NCI-H446 (cell line): ENCODE measurements at regions not wholly inside any gene's neighbourhood (a gene's known extent, or its start where the extent isn't known, plus 50 kb on each side); places are given as distances from the start of the nearest gene placed in this dataset.
A peak's percentile ranks its signal among the peaks of the same experiment; 100 is the strongest.

ENCODE experiments used
- DNase-seq, 2 experiments: peaks; one replicate each; lab custom pipeline; 2025; lab: John Stamatoyannopoulos, UW

DNA sequence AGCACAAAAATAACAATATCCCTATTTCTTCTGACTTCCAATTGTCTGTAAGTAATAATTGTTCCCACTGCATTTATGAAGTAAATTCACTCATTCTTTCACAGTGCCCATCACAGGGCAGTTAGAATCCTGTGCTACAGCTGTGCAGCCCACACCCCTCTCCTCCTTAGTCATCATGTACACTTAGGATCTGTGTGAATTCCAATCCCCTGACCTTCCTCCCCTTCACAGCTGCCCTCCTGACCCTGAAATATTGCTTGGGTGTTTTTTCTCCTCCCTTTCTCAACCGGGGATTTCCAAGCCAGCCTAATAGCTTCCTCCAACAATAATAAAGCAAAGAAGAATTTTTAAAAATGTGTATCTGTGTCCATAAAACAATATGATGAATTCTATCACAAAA, 91.5 kb upstream of the BEND6 start:
- DNase-seq: no peak

DNA sequence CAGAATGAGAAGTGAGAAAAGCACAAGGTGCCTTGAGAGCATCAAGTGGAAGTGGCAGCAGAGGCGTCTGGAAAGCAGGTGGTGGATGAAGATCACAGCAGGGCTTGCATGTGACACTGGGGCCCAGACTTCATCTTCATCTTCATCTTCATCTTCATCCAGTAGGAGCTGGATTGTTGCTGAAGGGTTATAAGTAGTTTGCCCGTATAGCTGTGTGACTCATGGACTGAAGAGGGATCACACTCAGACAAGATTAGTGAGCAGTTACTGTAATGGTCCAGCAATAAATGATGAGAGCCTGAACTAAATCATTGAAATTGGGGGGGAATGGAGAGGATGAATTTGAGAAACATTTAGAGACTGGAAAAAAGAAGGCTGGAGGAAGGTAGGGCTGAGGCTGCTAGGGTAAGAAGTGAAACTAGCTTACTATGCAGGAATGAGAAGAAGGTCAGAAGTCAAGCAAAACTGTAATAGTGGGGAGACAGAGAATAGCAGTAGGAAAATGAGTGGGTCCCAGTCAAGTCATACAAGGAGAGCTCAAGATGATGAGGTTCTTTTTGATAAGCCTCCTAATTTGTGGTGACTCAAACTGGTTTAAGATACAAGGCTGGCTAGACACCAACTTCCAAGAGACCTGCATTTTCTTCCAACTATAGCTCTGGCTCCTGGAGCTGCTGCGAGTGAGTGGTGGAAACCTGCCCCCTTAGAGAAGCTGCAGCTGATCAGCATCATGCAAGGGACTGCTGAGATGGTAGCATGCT, 92.3 kb upstream of the BEND6 start:
- DNase-seq: no peak

DNA sequence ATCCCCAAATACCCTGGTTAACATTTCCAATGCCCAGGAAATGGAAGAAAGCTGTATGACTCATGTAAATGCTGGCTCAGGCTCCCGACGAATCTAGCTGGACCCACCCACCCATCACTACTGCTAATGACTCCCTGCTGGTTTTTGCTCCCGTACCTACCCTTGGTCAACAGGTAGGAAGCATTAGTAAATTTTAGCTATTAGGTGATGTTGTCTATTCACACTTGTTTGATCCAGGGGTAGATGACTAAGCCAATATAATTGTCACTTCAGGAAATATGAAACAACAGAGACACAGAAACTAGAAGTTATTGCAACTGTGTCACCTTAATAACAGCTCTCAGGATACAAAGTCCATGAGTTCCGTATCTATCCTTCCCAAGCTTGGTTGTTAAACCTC, 94.4 kb upstream of the BEND6 start:
- no peak for DNase-seq

DNA sequence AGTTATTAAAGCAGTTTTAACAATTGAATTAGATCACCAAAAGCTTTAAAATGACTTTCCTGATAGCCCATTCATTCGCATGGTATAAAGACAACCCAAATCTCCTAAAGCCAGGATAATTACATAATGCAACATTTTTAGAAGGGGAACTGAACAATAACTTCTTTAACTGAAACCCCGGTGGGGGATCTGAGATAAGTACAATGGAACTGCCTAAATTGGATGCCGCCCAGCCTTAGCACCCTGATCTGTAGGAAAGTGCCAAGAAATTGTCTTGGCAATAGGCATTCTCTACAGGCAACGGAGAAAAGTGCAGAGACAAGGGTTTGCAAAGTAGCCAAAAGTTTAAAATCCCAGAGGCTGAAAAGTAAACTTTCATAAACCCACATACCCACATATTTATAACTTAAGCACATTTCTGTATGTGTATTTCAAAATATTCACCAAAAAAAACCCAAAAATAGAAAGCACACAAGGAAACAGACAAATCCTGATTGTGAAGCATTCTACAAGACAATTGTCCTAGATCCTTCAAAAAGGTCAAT, 98.8 kb upstream of the BEND6 start:
- peak in 1 of 2 experiments; percentile 51 for DNase-seq

DNA sequence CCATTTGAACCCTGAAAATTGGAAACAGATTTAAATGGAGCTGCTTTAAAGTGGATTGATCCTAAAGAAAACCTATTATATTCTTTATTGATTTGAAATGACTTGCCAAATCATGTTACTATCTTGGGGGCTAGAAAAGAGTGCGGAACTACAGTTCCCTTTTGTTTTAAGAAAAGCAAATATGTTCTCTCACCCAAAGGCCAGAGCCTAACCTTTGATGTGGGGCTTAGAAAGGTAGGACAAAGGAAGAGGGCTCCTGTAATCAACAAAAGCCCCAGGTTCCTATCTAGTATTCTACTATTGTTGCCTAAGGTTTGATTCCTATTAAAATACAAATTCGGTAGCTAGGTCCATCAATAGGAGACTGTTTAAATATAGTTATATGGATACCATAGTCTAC, 100.8 kb upstream of the BEND6 start:
- DNase-seq: no peak

DNA sequence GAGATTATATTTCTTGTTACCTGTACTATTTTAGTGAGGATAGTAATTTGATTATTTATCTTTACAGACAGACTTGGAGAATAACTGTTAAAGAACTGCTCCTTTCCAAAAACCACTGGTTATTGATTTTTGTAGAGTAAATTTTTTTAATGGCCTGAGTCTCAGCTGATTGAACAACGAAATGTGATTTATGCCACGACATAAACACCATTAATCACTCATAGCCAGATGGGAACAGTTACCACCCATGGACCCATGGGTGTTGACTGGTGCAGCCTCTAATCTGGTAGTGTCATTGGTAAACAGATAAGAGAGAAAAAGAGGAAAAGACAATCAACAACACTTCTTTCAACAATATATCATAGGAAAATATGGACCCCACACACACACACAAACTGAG, 101.4 kb upstream of the BEND6 start:
- DNase-seq: no peak

DNA sequence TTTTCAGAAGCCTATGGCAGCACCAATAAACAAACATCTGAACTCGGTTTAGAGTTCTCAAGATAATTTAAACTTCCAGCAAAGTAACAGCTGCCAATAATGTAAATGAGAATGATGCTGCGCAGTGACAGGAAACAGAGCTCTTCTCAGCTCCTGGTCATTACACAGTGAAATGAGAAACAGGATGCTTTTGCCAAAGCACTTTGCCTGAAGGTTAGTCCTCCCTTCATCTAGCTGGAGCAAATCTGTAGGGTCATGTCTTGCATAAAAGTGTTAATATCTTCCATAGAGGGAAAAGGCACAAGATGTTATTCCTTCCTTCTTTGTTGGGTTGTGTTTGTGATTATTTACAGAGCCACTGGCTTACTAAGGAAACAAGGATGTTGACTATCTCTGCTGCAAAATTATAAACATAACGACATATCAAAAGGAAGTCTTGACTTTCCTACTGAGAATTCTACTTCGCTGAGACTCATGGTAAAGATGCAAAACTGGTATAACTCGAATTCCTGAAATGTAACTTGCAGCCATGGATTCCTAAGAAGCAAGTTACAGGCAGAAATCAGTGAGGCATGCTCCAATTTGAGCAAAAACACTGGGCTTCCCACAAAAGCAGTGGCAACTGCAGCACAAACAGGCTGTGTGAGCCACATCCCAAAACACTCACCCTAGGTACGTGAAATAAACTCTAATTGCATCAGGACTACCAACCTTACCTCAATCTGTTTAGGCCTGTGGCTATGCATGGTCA, 102.5 kb upstream of the BEND6 start:
- no peak for DNase-seq

DNA sequence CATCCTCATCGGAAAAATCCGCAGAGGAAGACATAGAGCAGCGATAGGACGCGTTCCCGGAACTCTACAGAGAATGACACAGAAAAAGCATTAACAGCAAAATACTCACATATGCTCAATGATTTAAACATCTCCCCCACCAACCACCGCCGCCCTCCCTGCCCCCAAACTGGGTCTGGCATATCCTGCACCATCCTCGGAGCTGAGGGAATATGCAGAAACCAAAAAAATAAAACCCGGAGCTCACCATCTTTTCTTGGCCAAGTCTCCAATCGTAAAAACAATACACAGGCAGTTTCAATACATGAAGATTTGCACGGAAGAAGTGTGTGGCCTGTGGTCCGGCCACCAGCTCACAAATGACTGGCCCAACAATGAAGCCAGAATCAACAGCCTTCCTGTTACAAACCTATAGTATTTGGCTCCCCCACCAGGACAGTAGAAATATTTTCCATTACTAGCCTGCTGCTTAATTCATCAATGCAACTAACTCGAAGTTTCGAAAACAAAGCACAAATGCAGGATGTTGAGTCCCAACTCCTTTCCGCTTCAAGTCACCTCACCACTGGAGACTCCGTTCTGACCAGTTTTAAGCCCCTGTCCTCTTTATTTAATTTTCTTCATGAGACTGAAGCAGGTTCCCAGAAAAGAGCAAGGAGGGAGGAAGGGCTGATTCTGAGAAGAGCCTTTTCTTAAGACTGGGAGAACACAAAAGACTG, 103.2 kb upstream of the BEND6 start:
- DNase-seq: peak in 1 of 2 experiments; percentile 67

DNA sequence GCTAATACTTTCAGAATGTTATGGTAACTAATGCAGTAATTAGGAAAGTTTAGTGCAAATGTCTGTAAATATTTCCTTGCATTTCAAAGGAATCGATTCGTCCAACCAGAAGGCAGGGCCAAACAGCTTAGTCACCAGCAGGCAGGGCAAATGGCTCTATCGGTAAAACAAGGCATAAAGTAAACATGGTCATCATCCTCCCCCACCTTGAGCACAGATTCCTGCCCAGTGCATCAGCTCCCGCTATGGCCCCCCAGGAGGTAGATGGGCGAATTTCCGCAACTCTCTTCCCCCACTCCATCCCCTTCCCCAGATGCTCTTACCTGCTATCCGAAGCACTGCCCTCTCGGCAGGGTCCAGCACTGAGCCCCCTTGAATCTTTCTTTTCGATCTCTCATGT, 103.8 kb upstream of the BEND6 start:
- DNase-seq: no peak

DNA sequence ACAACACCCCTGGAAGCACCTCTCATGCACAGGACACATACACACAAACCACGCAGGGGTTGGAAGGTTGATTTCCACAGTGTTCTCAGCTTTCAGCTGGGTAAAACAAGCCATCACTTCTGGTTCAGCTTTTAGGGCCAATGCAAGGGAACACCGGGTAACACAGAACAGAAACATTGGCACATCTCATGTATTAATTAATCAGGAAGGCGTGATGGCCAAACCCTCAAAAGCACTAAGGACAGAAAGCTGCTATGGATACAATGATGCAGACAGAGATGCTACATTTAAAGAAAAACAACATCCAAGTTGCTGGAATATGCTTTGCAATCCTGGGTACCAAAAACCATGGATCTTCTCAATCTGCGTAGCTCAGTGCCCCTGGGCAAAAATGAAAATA, 104.3 kb upstream of the BEND6 start:
- DNase-seq: no peak

DNA sequence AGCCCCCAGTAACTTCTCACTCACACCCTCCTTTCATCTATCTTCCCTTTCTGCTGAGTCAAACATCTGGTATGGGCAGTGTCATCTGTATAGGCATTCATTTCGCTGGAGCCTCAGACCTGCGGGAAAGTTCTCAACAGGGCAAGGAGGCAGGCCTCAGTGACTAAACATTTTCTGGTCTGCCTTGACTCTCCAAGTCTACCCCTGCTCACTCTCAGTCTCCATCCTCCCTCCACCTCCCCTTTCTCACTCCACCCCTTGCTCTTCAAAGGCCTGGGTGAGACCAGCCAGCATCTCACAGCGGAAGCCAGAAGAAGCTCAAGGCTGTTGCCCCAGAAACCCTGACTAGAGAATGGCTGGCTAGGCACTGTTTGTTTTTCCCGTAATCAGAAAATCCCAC, 105.0 kb upstream of the BEND6 start:
- DNase-seq: no peak

DNA sequence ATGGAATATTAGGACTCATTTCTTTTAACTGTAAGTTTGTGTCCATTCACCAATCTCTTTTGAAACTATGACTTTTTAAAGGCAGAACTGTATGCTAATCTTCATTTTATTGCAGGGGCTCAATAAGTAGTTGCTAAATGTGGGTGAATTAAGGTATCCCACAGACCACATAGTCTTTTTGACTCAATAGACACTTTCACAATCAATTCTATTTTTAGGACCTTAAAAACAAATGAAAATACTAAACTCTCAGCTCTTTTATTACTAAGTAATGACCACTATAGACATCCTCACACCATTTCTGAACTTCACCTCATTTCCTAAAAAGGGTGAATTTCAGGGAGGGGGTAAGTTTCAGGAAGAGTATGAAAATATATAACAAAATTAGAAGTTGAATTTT, 106.8 kb upstream of the BEND6 start:
- DNase-seq: no peak

DNA sequence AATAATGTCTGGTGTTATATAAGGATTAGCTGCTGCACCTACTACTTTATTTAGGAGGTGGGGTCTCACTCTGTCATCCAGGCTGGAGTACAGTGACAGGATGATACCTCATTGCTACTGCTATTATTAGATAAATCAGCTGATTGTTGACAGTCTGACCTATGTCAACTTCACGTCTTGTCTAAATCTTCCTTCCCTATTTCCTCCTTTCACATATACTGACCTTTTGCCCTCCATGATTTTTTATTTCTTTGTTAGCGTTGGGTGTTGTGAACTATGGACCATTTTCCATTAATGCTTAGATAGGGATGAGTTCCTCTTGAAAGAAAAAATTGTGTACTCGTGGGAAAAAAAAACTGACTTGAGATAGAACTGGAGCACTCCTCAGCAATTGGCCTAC, 109.9 kb upstream of the BEND6 start:
- no peak for DNase-seq

DNA sequence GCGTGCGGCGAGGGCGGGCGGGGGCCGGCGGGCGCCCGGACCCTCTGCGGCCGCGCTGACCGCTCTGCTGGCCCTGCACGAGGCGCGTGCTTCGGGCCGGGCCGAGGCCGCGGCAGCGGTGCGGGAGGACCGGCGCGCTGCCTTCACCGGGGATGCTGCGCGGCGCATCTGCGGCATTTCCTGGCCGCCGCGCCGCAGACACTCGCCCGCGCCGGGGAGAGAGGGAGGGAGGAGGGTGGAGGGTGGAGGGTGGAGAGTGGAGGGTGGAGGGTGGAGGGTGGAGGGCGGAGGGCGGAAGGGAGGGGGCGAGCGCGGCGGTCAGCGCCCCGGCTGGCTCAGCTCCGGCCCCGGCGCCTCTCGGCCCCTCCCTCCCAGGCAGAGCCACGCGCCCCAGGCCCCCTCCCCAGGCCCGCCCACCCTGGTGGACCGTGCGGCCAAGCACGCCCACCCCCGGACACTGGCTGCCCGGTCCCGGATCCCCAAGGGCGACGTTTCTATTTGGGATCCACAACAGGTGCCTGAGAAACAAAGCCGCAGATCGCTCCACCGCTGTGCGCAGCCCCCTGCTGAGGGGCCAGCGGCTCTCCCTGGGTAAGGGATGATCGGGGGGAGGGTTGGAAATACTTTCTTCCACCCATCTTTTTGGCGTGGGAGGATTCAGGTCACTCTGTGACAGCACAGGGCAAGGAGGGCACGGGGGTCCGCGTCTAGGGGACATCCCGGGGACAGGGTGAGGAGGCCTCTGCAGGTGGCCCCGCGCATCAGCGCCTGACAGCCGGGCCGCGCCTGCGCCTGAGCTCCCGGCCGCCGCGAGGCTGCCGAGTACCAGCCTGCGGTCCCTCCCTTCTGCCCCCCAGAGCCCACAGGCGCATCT, 111.2 kb upstream of the BEND6 start:
- DNase-seq: peak; percentile 49 to 69

DNA sequence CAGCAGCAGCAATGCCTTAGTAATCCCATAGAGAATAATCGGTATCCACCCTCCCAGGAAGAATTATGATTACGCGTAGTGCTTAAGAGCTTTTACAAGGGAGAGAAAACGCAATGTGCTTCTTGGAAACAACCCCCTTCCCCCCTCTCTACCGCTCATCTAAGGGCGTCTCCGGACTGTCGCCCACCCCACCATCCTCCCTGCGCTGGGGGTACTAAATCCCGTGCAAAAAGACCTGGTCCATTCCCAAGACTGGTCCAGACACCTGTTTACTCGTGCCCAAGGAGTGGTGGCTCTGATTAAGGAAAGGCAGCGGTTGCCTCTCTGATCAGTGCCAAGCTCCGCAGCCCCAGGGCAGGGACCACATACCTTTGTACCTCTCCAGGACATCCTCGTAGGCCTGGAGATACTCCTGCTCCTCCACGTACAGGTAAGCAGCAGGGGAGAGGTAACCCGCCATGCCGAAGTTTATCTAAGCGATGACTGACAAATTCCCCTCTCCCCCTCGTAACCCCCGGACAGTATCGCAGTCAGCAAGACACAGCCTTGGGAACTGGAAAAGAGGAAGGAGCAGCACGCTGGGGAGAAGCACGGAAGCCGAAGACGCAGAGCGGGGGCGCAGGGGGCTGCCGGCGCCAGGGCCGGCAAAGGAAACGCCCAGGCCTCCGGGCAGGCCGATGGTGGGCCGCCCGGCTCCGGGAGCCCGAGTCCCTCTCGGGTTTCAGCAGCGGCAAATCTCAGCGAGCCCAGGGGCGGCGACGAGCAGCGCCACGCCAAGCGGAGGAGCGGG, 112.0 kb upstream of the BEND6 start:
- DNase-seq: no peak

DNA sequence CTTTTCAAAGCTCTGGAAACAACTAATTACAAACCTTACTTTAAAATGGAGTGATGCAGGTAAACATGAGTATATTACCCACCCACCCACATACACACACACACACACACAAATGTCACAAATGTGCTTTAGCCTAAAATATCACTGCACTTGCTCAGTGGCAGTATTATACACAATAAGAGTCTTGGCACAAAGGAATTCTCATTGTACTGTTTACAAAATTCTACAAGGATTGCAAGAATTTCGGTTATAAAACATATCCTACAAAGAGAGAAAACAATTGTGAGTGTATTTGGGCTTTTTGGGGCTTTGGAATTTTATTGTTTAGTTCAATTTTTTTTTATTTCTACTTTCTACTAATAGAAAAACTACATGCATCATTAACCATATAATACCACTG, 113.2 kb upstream of the BEND6 start:
- DNase-seq: no peak

DNA sequence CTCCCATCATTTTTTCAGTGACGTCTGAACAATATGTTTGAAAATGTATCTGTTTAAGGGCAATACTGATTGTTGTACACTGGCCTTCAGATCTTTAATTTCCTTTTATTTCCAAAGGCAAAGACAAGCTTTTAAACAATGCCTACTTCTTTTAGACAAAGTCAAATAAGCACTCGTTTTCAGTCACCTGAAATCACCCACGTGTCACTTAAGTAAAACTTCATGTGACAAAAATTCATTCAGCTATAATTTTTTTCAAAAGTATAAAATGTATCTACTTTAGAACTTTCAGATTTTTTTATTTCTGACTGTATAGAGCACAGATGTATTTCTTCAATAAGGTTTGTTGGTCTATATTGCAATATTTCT, 113.5 kb upstream of the BEND6 start:
- DNase-seq: no peak

DNA sequence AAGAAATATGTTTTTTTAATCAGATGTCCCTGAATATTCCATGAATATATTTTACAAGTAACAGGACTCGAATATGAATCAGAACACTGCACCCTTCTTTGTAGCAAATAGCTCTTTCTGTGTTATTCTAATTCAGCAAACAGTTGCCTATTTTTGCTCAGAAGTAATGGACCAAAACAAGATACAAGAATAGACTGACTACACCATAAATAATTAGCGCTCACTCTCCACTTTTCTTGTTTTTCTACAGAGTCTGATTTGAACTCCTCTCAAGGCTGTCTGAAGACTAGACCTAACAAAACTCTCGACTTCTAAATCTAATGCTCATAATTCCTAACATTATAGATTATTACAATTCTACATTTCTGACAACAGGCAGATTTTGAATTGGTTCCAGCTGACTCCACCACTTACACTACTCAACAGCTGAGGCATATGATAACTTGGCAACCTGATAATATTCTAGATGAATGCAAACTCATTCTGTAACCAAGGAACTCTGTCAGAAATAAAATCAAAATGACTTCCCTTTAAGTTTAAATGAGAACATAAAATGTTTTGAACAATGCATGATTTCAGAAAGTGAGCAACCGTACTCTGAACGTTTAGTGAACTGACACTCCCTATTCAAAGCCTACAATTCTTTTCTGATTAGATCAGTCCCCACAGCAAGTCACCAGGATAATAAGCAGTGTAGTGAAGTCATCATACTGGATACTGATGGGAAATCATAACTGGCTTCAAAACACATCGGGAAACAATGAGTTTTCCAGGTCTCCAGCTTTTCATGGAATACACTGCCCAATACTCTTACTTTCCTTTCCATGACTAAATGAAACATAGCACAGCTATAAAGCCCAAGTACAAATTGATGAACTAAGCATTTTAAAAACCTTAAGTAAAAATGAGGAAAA, 114.2 kb upstream of the BEND6 start:
- DNase-seq: peak; percentile 62 to 63

DNA sequence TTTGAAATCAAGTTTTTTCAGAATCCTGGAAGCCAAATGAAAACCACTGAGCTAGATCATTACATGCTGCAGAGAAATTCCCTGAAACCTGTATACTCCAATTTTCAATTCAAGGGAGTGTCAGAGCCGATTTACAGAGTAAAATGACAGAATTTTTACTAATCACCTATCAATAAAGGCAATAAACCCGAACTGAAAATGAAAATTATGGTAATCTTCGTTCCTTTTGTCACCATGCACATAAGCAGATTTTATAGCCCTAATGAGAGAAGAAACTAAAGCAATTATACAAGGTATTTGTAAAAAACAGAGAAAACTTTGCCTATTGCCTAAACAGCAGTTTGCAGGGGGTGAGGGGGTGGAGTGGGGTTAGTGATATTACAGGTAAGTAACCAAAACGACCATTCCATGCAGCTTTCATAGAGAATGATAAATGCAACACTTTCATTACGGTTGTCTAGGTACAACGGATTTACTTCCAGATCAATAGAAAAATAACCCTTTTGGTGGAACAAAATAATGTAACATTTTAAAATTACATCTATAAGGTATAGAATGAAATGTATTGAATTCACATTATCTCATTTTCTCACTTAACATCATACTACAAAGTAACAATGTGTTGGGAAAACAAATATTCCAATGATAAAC, 115.2 kb upstream of the BEND6 start:
- DNase-seq: no peak
